Jurkat, Clone E6-1 (cell line): ENCODE measurements at regions not wholly inside any gene's neighbourhood (a gene's known extent, or its start where the extent isn't known, plus 50 kb on each side); places are given as distances from the start of the nearest gene placed in this dataset.
"Not testable (repeated sequence)": the region's sequence is repeated elsewhere in the genome, so short reads cannot be mapped to it uniquely, and the experiment has no call there.

Experiments
- DNase-seq: peaks from one replicate; pipeline ENCODE4 v3.0.0-alpha.2; 2011; ENCODE audit warnings: low read depth, low spot score
- H3K4me3 ChIP-seq: 2 replicates; pipeline ENCODE4 v1.5.1; 2011; ENCODE audit warnings: mild to moderate bottlenecking, low read length, control low read depth, moderate library complexity

DNA sequence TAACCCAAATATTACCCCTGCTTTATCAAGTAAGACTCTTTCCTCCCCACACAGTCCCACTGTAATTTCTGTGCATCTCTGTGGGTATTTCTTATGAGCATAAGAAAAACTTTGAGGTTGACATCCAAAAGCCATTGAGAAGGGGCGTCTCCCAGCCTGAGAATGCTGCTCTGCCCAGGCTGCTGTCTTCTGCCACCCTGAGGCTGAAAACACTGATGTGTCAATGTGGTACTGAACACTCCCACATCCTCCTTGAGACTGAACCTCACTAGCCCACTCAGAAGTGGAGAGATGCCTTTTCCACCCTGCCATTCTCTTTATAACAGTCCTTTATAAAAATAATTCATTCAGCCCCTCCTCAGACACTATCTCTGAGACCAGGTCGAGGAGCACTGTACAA, 120.8 kb downstream of the SMIM20 start:
- H3K4me3 ChIP-seq: no peak overlapping the region
- peak; percentile 29 for DNase-seq

DNA sequence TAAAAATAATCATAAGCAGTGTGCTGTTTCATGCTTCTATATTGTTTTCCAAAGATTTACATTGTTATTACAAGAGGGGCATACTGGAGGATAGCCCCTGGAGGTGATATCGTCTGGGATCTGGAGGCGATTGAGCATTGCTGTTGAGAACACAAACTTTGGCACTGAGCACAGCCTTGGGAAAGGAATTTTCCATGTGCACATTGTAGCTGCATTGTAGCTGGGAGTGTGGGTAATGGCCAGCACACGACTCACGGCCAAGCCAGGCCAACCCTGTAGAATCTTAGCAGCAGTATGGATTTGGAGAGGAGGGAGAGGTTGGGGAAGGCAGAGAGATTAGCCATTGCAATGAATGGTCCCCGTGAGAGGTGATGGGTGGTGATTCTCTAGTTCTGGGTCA, 121.9 kb downstream of the SMIM20 start:
- no peak overlapping the region for H3K4me3 ChIP-seq
- no peak for DNase-seq

DNA sequence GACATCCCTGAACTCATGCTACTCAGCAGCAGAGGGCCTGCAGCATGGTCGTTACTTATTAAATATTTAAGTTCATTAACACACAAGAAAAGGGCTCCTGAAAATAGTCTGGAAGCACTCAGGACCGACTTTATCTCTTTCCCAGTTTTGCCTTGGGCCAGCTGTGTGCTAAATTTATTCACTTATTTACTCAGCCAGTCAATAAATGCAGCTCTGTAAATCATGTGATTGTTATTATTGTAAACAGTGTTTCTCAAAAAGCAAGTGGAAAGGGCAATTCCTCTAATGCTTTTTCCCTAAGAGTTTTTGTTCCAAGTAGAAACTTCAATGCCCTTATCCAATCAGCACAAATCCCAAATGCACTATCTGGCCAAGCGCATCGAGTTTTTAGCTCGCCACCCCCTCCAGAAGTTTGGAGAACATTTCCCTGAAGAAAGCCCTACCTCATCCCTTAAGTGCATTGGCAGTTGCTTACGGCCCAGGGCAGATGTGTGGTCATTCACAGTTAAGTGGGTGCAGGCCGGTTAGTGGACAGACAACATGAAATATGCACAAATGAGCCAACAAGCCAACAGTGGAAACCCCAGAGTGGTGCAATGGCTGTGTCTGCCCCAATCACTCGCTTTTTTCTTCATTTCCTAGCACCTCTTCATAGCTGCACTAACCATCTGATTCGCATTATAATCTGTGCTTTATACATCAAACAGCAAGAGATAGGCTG, 125.8 kb downstream of the SMIM20 start:
- no peak overlapping the region for H3K4me3 ChIP-seq
- DNase-seq: no peak

DNA sequence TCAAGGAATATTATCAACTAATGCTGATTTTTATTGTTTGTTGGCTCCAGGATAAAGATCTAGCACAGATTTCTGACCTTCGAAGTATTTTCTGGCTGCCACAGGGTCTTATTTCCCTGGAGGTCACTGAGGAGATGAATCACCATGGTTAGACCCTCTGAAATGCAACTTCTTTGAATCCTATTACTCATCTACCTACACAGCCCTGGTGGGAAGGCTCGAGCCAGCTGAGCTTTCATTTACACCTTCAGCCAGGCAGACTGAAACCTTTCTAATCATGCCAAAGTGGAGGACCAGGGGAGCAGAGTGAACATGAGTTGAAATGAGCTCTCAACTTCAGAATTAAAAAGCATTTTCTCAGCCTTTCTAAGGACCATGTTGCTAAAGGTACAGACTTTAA, 130.5 kb downstream of the SMIM20 start:
- H3K4me3 ChIP-seq: no peak overlapping the region
- DNase-seq: no peak

DNA sequence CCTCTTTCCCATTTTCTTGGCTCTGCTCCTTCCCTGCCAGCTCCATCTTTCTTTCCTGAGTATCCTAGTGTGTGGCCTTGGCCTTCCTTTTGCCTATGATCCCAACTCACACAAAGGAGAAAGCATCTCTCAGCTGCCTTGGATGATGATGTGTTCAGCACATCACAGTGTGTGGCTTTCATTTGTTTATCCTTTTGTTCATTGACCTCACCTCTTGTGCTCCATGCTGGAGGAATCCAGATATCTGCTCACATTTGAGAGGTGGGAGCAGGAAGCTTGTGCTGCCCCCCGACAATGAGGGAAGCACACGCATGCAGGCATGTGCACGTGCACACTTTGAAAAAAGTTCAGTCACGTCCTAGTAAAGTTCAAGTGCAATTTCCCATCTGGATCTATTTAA, 131.0 kb downstream of the SMIM20 start:
- no peak for DNase-seq
- H3K4me3 ChIP-seq: no peak overlapping the region

DNA sequence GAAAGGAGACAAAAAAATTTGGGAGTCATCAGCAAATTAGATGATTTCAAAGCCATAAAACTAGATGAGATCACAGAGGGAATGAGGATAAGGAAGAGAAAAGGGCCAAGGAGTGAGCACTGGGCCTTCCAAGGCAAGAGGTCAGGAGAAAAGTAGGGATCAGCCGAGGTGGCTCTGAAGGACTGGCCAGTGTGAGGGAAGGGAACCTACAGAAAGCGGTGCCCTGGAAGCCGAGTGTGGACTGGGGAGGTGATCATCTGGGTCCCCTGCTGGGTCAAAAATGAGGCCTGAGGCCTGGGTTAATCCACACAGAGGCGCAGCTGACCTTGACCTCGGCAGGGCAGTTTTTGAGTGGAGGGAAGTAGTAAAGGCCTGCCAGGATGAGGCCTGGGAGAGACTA, 133.8 kb downstream of the SMIM20 start:
- H3K4me3 ChIP-seq: no peak overlapping the region
- no peak for DNase-seq

DNA sequence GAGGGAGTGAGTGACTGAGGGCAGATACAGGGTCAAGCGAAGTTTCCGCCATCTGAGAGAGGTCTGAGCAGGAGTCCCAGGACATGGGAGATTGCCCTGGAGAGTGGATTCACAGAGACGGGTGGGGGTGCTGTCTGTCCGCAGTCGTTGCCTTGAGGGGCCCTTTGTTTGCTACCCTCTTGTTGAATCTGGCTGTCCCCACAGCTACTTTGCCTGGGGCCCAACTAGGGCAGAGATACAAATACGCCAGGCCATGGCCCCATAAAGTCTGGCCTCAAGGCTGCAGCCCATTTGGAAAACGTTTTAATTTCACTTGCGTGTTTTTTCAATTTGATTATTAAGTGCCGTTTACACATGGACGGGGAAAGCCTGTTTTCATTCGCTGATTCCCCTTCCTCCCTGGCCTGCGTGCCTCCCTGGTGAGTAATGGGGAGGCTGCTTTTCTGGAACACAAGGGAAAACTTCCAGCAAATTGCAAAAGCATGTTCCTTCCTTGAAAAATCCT, 134.4 kb downstream of the SMIM20 start:
- no peak overlapping the region for H3K4me3 ChIP-seq
- no peak for DNase-seq

DNA sequence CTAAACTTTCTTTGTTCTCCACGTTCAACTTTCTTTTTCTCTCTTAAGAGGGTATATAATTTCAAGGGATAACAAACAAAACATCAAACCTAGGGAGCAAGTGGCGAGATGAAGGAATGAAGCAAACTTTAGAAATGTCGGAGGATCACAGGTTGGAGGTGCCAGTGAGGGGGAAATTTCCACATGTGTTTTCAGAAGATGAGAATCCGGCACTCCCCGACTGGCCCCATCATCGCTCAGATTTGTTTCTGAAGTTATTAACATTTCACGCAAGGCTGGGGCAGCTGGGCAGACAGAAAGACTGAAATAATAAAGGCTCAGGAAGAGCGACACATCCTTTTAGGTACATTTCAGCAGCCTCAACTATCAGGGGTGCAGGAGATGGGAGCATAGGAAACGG, 134.9 kb downstream of the SMIM20 start:
- no peak for DNase-seq
- H3K4me3 ChIP-seq: no peak overlapping the region

DNA sequence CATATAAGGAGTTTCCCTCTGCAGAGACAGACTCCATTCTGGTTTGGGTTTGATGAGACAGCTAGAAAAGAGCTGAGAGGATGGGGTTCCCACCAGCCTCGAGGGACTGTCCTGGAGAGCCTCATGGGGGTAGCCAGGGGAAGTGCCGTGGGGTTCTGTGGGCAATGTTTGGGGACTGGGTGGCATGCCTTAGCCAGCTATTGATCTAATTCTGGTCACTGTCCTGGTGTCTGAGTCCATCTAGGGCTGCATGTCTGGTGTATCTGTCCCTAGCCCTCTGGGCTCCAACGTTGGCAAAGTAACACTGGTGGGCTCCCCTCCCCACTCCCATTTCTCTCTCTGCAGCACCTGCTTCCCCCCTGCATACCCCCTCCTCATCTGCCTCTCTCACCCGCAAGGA, 135.4 kb downstream of the SMIM20 start:
- no peak for DNase-seq
- no peak overlapping the region for H3K4me3 ChIP-seq

DNA sequence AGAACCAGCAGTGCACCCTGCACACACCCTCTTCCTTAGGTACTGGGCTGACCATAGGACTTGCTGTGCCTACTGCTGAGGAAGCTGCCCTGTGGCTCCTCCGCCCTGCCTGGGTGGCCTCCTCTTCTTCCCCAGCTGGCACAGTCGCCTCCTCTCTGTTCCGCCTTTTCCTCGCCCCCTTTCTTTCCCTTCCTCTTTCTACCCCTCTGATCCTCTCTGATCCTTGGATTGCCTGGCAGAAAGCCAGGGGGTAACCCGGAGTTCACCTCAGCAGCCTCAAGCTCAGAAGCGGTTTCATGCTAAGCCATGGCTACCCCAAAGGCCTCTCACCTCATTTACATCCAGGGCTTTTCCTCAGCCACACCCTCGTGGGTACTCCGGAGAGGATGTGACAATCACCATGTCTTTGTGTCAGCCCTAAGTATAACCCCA, 136.2 kb downstream of the SMIM20 start:
- no peak for DNase-seq
- H3K4me3 ChIP-seq: no peak overlapping the region

DNA sequence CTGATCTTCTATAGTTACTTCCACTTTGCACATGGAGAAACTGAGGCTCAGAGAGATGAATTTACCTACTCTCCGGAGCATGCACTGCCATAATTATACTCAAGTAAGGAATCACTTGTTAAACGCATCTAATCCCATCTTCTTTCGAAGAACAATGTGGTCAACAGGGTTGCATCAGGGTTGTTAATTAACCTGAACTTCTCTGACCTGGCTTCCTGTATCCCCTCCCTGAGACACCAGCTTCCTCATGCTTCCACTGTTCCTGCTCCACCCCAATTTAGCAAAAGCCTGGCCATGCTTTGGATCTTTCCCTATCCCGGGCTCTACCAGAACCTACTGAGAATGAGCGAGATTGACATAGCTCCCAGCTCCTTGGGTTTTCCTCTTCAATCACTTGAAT, 136.7 kb downstream of the SMIM20 start:
- DNase-seq: no peak
- H3K4me3 ChIP-seq: no peak overlapping the region

DNA sequence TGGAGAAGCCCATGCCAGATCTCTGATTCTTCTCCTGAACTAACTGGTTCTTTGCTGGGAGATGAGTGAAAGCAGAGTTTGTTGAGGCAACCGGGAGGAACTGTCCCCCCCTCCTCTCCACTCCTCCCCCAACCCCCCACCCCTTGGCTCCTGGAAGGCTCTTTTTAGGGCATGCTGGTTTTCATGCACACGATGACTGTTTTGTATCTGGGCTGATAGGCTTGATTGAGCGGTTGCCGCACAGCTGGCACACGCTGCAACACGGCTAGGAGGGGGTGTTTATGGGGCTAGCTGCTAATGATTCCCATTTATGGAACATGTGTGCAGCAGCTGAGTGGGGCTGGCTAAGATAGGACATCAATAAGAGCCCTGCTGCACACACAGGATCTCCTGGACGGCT, 137.2 kb downstream of the SMIM20 start:
- DNase-seq: no peak
- H3K4me3 ChIP-seq: no peak overlapping the region

DNA sequence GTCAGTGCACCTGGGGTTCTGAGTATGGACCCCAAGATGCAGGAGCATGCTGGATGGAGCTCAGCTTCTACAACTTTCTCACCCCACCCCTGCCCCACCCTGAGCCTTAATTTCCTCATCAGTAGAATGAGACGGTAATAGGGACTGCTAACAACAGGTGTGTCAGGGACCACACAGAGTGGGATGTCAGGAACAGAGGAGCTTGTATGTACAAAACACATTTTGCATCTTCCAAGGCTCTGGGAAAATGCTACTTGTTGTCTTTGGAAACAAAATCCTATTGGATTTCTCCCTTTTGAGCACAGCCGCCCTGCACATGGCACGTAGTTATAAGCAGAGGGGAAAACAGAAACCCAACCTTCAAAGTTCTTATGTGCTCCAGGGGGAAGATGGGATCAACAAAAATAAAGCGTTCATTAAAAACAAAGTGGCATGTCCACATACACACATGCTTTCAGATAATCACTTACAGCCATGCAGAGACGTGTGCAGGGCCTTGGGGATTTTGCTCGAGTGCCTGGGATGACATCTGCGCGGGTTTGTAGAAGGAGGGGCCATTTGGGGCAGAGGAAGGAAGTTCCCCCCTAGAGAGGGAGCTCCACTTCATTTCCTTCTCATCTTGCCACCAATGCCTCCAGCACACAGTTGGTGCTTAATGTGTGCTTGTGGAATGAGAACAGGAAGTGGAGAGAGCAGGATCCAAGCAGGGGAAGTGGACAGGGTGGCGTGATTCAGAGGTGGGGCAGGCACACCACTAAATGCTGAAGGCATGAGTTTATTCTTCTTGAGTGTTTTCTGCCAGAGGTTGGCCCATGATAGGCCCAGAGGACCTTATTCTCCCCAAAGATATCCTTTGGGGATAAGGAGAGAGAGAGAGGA, 138.9 kb downstream of the SMIM20 start:
- DNase-seq: peak; percentile 16
- H3K4me3 ChIP-seq: no peak overlapping the region

DNA sequence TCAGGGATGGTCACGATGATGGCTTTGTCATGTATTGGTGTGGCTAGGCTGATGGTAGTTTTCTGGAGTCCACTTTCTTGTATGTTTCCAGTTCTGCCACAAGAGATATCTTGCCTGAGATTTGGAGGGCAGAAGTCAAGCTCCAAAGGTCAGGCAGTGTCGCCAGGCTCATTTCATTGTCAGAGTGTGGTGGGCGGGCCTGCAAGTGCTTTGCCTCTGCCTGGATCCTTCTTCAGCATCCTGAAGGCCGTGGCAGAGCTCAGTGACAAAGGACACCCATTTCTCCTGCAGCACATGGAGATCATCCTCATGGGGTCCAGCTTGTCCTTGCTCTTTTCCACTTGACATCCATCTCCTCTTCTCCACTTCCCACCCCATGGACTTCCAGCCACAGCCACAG, 139.7 kb downstream of the SMIM20 start:
- DNase-seq: no peak

DNA sequence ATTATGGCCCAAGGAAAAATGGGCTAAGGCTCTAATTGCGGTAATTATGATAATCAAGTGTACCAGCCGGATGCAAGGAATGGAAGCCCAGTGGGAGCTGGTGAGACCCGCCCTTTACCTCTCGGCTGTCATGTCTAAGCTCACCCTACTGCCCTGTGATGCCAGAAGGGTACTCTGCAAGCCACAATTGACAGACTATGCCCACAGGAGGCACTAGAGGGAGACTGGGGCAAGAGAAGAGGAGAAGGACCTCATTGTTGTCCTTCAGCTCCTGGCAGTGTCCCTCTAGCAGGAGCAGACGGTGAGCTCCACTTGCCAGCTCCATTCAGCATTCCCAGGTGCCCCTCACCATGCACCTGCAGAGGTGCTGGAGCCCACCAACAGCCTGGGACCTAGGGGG, 141.8 kb downstream of the SMIM20 start:
- no peak for DNase-seq

More for the DNA sequence above, 139.7 kb downstream of the SMIM20 start:
- no peak overlapping the region for H3K4me3 ChIP-seq

DNA sequence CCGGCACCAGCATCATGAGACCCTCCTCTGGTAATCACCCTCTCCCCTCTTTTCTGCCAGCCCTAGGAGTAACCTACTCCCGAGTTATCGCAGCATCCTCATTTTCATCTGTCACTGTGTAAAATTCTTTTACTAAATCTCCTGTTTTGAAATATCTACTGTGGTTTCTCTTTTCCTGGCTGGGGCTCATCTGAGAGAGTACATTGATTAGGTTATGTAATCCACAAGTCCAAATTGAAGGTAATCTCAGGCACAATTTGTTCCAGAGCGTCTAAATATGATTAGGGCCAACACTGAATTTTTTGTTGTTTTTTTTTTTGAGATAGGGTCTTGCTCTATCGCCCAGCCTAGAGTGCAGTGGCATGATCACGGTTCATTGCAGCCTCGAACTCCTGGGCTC, 142.4 kb downstream of the SMIM20 start:
- no peak overlapping the region for H3K4me3 ChIP-seq
- DNase-seq: no peak

More for the DNA sequence above, 141.8 kb downstream of the SMIM20 start:
- H3K4me3 ChIP-seq: no peak overlapping the region

DNA sequence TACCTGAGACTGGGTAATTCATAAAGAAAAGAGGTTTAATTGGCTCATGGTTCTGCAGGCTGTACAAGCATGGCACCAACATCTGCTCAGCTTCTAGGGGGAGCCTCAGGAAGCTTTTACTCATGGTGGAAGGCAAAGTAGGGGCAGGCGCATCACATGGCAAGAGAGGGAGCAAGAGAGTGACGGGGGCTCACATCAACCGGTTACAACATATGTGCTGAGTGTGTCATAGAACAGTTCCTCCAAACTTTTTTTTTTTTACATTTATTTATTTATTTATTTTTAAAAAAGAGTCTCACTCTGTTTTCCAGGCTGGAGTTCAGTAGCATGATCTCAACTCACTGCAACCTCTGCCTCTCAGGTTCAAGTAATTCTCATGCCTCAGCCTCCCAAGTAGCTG, 143.8 kb downstream of the SMIM20 start:
- not testable (repeated sequence) for DNase-seq, H3K4me3 ChIP-seq

DNA sequence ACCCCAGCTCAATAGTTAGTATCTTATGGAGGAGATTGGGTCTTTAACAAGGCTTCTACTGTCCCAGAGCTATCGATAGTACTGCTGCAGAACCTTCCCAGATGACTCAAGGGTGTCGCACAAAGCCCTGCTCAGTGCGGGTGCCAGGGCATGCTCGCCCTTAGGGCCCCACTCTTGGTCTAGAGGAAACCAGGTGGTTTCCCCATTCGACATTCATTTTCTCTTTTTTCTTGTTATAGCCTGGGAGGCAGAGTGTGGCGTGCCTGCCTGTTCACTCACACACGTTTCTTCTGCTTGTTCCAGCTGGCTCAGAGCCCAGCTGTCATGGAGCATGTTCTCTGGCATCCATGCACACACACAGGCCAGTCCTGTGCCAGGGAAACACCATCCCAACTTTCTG, 144.5 kb downstream of the SMIM20 start:
- no peak for DNase-seq
- H3K4me3 ChIP-seq: no peak overlapping the region

DNA sequence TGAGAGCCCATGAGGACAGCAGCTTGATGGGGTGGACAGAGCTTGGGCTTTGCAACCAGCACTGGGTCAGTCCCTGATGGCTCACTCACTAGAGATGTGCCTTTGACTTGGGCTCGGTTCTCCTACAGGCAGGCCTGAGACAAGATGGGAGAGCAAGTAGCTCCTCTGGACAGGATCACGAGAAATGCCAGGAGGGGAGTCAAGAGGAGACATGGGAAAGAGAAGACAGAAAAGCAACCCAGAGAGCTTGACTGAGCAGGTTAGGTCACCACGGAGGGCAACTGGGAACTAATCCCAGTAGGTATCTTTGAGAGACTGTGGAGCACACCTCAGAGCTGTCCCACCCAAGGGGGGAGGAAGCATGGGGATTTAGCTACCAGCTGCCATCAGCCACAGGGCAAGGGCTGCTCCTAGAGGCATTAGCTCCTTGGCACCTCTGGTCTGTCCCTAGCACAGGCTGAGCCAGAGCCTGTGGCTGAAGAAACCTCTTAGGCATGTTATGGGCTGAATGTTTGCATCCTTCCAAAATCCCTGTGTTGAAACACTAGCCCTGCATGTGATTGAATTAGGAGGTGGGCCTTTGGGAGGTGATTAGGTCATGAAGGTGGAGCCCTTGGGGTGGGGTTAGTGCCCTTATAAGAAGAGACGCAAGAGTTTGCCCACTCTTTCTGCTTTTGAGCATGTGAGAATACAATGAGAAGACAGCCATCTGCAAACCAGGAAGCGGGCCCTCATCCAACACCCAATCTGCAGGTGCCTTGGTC, 145.6 kb downstream of the SMIM20 start:
- no peak for DNase-seq
- no peak overlapping the region for H3K4me3 ChIP-seq

DNA sequence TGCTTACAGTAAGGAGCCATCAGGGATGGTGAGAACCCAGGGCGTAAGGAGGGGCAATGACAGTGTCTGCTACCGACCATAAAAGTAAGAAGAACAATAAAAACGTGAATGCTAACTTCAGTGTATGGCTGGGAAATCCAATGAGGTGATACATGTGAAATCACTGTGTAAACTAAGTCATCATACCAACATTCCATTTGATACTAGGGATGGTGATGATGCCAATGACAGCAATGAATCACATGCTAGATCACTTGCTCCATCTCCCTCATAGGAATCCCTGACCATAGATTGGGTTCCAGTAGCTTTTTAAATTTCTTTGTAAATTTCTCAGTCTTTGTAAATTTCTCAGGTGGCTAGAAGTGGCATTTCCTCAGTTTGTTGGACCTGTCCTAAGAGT, 146.3 kb downstream of the SMIM20 start:
- H3K4me3 ChIP-seq: no peak overlapping the region
- no peak for DNase-seq
